ENCODE measurements at regions not wholly inside any gene's neighbourhood (a gene's known extent, or its start where the extent isn't known, plus 50 kb on each side); places are given as distances from the start of the nearest gene placed in this dataset.

DNA sequence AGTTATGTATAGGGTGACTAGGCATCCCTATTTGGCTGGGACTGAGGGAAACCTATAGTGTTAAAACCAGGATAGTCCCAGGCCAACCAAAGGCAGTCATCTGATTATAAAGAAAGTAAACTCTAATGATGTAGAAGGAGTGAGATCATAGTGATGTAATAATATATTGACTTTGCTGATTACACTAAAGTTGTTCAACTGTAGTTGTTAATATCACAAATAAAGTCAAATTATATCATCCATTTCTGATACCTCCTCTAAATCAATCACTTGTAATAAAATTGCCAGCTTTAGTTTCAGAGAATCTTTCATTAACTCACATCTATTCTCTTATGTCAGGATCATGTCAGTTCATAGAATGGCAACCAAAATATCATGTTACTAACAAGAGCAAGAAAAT, 98.6 kb downstream of the FOXB1 start (continued):
- TF ChIP-seq JUND (IDR thresholded peaks at IDR 0.05; ENCODE audit: borderline replicate concordance, low read depth, low read length) (no peak), JUND (tag; IDR thresholded peaks at IDR 0.05; ENCODE audit: borderline replicate concordance, low read depth, low read length) (no peak)

DNA sequence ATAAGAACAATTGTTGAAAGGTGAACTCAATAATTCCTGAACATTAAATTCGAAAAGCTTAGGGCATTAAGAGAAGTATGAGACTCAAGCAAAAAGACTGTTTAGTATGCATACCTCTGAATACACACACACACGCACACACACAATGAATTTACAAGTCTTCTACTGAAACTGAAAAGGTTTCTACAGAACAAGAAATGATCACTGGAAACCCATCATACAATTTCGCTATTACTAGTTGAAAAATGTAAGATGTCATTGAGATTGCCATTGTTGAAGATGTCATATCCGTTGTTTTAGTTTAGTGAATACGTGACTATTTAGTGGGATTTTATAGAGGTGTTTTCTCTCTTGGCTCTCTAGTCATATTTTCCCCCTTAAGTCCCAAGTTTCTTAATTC, 106.8 kb downstream of the FOXB1 start:
- Histone ChIP-seq H3K4me2 (ENCODE audit: insufficient read depth, low read length) (no peak overlapping the region), H3K4me3 (no peak overlapping the region), H3K9me1 (ENCODE audit: control insufficient read depth, insufficient read depth, low read length) (no peaks in the 10 kb centered on the region), H2AFZ (ENCODE audit: low read depth, low read length) (no peak overlapping the region), H3K9ac (ENCODE audit: insufficient read depth in 1 of 2, low read depth in 2 of 2, low read length in 2 of 2) (no peak overlapping the region), H3K36me3 (ENCODE audit: control insufficient read depth, insufficient read depth, low read length) (no peaks in the 10 kb centered on the region), H3K27me3 (ENCODE audit: control insufficient read depth in 2 of 2, insufficient read depth in 2 of 2, low read length in 2 of 2) (no peaks in the 10 kb centered on the region; a peak in 1 of 5 replicates), H3K9me3 (replicated peaks; ENCODE audit: control insufficient read depth, insufficient read depth, low read depth, low read length) (no peaks in the 10 kb centered on the region), H3K4me1 (replicated peaks in 1 of 2; ENCODE audit: control insufficient read depth in 2 of 2, insufficient read depth in 2 of 2, low read length in 2 of 2) (no peaks in the 10 kb centered on the region), H3K27ac (ENCODE audit: extremely low read depth, low read depth, low read length) (no peak overlapping the region), H3K79me2 (ENCODE audit: control insufficient read depth, insufficient read depth, low read length) (no peaks in the 10 kb centered on the region), H4K20me1 (replicated peaks; ENCODE audit: control insufficient read depth, insufficient read depth, low read length) (no peaks in the 10 kb centered on the region)
- ATAC-seq (no peak), FAIRE-seq (no peak), DNase-seq (ENCODE audit: extremely low read depth in 1 of 4, low spot score in 3 of 4) (no peak)
- CTCF ChIA-PET (ENCODE audit: low intra/inter-chr PET ratio), result no interaction called here
- no peak for TF ChIP-seq HDAC3 (IDR thresholded peaks at IDR 0.05; ENCODE audit: borderline replicate concordance, partially characterized antibody)
- no peak for TF ChIP-seq ZNF232 (CRISPR knock-in tag; IDR thresholded peaks at IDR 0.05)
- TF ChIP-seq HMGN3 (IDR thresholded peaks at IDR 0.05; ENCODE audit: borderline replicate concordance, extremely low read depth, insufficient read length, low read depth, low read length), result no peak
- TF ChIP-seq ZNF24 (IDR thresholded peaks at IDR 0.05), result no peak
- TF ChIP-seq SMARCB1 (IDR thresholded peaks at IDR 0.05; ENCODE audit: insufficient read length, low read depth), result no peak
- no peak for TF ChIP-seq SMARCA4 (IDR thresholded peaks at IDR 0.05)
- TF ChIP-seq, protein P1, sequence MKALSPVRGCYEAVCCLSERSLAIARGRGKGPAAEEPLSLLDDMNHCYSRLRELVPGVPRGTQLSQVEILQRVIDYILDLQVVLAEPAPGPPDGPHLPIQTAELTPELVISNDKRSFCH (CRISPR knock-in tag; IDR thresholded peaks at IDR 0.05), result no peak
- TF ChIP-seq, protein P1 (tag; IDR thresholded peaks at IDR 0.05), result no peak
- no peak for TF ChIP-seq SNRNP70 (optimal IDR thresholded peaks at IDR 0.05; ENCODE audit: low read depth, low read length)
- no peak for TF ChIP-seq TAF1 (IDR thresholded peaks at IDR 0.05; ENCODE audit: control insufficient read depth, extremely low read depth, insufficient read depth, low read length, severe bottlenecking)
- TF ChIP-seq, protein P2, sequence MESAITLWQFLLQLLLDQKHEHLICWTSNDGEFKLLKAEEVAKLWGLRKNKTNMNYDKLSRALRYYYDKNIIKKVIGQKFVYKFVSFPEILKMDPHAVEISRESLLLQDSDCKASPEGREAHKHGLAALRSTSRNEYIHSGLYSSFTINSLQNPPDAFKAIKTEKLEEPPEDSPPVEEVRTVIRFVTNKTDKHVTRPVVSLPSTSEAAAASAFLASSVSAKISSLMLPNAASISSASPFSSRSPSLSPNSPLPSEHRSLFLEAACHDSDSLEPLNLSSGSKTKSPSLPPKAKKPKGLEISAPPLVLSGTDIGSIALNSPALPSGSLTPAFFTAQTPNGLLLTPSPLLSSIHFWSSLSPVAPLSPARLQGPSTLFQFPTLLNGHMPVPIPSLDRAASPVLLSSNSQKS (CRISPR knock-in tag; IDR thresholded peaks at IDR 0.05), result no peak
- no peak for TF ChIP-seq TEAD4 (IDR thresholded peaks at IDR 0.05; ENCODE audit: low read length)
- no peak for TF ChIP-seq TEAD4 (CRISPR knock-in tag; IDR thresholded peaks at IDR 0.05; ENCODE audit: borderline replicate concordance)
- TF ChIP-seq LCOR (CRISPR knock-in tag; IDR thresholded peaks at IDR 0.05), result no peak
- no peak for TF ChIP-seq SMARCE1 (IDR thresholded peaks at IDR 0.05)
- POLR2A ChIA-PET, result interaction anchor here (1.0 kb wide), 1 partner anchor 17 kb away, joined by 3 read pairs; no protein-coding TSS in a partner anchor
- BruUV-seq (replicated peaks), result no TSS peak
- WGBS (ENCODE audit: insufficient coverage, low coverage, missing lambda C conversion rate), result 3% methylated on average over 5 of the region's 5 CpGs
- in situ Hi-C loops (cut with MboI) (no loop called here), intact Hi-C loops (cut with micrococcal nuclease) (no loop called here)

All from K562 (cell line).